ENCODE measurements at regions not wholly inside any gene's neighbourhood (a gene's known extent, or its start where the extent isn't known, plus 50 kb on each side); places are given as distances from the start of the nearest gene placed in this dataset.
"Not testable (repeated sequence)": the region's sequence is repeated elsewhere in the genome, so short reads cannot be mapped to it uniquely, and the experiment has no call there.

DNA sequence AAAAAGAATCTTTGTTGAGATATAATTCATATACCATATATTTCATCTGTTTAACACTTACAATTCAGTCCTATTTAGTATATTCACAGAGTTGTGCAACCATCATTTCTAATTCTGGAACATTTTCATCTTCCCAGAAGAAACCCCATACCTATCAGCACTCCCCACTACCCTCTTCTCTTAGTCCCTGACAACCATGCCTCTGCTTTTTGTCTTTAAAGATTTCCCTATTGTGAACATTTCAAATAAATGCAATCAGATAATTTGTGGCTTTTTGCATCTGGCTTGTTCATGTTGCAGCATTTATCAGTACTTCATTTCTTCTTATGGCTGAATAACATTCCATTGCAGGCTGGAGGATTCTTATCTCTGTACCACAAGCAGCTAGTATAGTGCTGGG, 305.9 kb upstream of the MEX3C start:
- peaks cover 0 to 3% of the 10 kb centered on the region in 2 experiments for H3K9me3 ChIP-seq (ENCODE audit: control insufficient read depth in 1 of 2, insufficient read depth in 1 of 2, low read length in 2 of 2)
- intact Hi-C loops (cut with DNase I, micrococcal nuclease) = loop anchor here in 1 of 2 experiments (5.0 kb wide), 1 partner anchor 49 kb away; no protein-coding TSS in a partner anchor
- Mint-ChIP-seq H3K27ac (no peak overlapping the region), H3K4me3 (no peak overlapping the region), H3K4me1 (ENCODE audit: low read depth) (no peaks in the 10 kb centered on the region), H3K27me3 (peaks cover 6% of the 10 kb centered on the region), H3K36me3 (ENCODE audit: low read depth) (no peaks in the 10 kb centered on the region), H3K9me3 (peaks cover 4% of the 10 kb centered on the region)
- TF ChIP-seq, protein P1, sequence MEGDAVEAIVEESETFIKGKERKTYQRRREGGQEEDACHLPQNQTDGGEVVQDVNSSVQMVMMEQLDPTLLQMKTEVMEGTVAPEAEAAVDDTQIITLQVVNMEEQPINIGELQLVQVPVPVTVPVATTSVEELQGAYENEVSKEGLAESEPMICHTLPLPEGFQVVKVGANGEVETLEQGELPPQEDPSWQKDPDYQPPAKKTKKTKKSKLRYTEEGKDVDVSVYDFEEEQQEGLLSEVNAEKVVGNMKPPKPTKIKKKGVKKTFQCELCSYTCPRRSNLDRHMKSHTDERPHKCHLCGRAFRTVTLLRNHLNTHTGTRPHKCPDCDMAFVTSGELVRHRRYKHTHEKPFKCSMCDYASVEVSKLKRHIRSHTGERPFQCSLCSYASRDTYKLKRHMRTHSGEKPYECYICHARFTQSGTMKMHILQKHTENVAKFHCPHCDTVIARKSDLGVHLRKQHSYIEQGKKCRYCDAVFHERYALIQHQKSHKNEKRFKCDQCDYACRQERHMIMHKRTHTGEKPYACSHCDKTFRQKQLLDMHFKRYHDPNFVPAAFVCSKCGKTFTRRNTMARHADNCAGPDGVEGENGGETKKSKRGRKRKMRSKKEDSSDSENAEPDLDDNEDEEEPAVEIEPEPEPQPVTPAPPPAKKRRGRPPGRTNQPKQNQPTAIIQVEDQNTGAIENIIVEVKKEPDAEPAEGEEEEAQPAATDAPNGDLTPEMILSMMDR (IDR thresholded peaks at IDR 0.05) = no peak
- H3K36me3 ChIP-seq (ENCODE audit: insufficient read depth, low read length) = no peaks in the 10 kb centered on the region
- no peak for DNase-seq
- ChIA-PET POLR2A (no interaction called here), CTCF (no interaction called here)
- no peak overlapping the region for H3K27ac ChIP-seq (ENCODE audit: low read depth in 1 of 2, low read length in 2 of 2)
- H3K27me3 ChIP-seq (ENCODE audit: control insufficient read depth in 1 of 2, insufficient read depth in 2 of 2, low read length in 2 of 2) = no peaks in the 10 kb centered on the region
- H3K4me1 ChIP-seq (ENCODE audit: insufficient read depth, low read length) = no peaks in the 10 kb centered on the region
- ATAC-seq (ENCODE audit: poor library complexity) = no peak
- no peak overlapping the region for H3K4me3 ChIP-seq (ENCODE audit: low read length)

DNA sequence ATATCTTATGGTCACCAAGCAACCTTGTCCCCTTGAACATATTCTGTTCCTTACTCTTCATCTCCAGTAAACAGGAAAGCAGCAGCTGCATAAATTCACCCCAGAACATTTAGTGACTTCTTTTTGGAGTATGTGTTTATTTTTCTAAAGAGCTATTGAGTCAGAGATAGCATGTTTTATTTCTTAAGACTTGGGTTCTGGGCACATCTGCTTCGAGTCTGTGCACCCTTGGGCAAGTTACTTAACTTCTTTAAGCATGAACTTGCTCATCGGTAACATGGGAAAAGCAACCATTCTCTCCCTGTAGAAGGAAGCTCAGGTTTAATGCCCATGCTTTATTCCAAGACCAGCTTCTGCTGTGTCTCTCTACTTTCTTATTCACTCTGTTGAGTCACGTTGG, 309.3 kb upstream of the MEX3C start:
- no peak overlapping the region for H3K4me3 ChIP-seq (ENCODE audit: low read length)
- POLR2A ChIA-PET = no interaction called here
- H3K27ac ChIP-seq (ENCODE audit: low read depth in 1 of 2, low read length in 2 of 2) = no peak overlapping the region
- Mint-ChIP-seq H3K36me3 (ENCODE audit: low read depth) (no peaks in the 10 kb centered on the region), H3K27me3 (no peaks in the 10 kb centered on the region), H3K27ac (no peak overlapping the region), H3K9me3 (peaks cover 4% of the 10 kb centered on the region), H3K4me3 (no peak overlapping the region), H3K4me1 (ENCODE audit: low read depth) (no peaks in the 10 kb centered on the region)
- no peaks in the 10 kb centered on the region for H3K36me3 ChIP-seq (ENCODE audit: insufficient read depth, low read length)
- H3K9me3 ChIP-seq (ENCODE audit: control insufficient read depth in 1 of 2, insufficient read depth in 1 of 2, low read length in 2 of 2) = peaks cover 0 to 3% of the 10 kb centered on the region in 2 experiments
- ATAC-seq (ENCODE audit: poor library complexity) (no peak), DNase-seq (no peak)
- no peaks in the 10 kb centered on the region for H3K4me1 ChIP-seq (ENCODE audit: insufficient read depth, low read length)
- intact Hi-C loops (cut with DNase I, micrococcal nuclease) = no loop called here
- TF ChIP-seq, protein P1 (IDR thresholded peaks at IDR 0.05) = no peak
- CTCF ChIA-PET = no interaction called here
- H3K27me3 ChIP-seq (ENCODE audit: control insufficient read depth in 1 of 2, insufficient read depth in 2 of 2, low read length in 2 of 2) = no peaks in the 10 kb centered on the region

DNA sequence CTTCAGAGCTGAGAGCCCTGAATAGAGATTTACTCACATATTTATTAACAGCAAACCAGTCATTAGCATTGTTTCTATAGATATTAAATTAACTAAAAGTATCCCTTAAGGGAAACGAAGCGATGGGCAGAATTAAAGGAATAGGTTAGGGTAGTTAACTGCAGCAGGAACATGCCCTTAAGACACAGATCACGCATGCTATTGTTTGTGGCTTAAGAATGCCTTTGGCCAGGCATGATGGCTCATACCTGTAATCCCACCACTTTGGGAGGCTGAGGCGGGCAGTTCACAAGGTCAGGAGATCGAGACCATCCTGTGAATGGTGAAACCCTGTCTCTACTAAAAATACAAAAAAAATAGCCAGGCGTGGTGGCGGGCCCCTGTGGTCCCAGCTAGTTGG, 310.9 kb upstream of the MEX3C start:
- H3K9me3 ChIP-seq (ENCODE audit: control insufficient read depth in 1 of 2, insufficient read depth in 1 of 2, low read length in 2 of 2); CTCF ChIA-PET; H3K27ac ChIP-seq (ENCODE audit: low read depth in 1 of 2, low read length in 2 of 2); H3K9me3 Mint-ChIP-seq; ATAC-seq (ENCODE audit: poor library complexity); H3K27me3 ChIP-seq (ENCODE audit: control insufficient read depth in 1 of 2, insufficient read depth in 2 of 2, low read length in 2 of 2); H3K36me3 Mint-ChIP-seq (ENCODE audit: low read depth); H3K4me1 Mint-ChIP-seq (ENCODE audit: low read depth); H3K27ac Mint-ChIP-seq; POLR2A ChIA-PET; H3K36me3 ChIP-seq (ENCODE audit: insufficient read depth, low read length); H3K4me3 ChIP-seq (ENCODE audit: low read length); intact Hi-C loops (cut with DNase I, micrococcal nuclease); H3K27me3 Mint-ChIP-seq; DNase-seq; H3K4me1 ChIP-seq (ENCODE audit: insufficient read depth, low read length); H3K4me3 Mint-ChIP-seq: not testable (repeated sequence)

DNA sequence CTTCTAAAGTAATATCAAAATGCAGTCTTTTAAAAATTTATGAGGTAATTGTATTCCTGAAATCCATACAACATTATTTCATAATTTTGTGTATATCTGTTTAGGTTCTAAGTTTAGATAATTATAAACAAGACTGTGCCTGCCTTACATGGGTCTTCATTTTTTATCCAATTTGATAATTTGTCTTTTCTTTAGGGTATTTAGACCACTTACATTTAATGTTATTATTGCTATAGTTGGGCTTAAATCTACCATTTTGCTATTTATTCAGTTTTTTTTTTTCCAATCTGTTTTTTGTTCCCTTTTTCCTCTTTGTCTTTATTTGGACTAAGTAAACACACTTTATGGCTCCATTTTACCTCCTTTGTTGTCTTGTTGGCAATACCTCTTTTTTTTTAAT, 312.5 kb upstream of the MEX3C start:
- POLR2A ChIA-PET = no interaction called here

More for the DNA sequence above, 312.5 kb upstream of the MEX3C start:
- Mint-ChIP-seq H3K36me3 (ENCODE audit: low read depth) (no peaks in the 10 kb centered on the region), H3K4me1 (ENCODE audit: low read depth) (no peaks in the 10 kb centered on the region), H3K27ac (no peak overlapping the region), H3K27me3 (peaks cover 5% of the 10 kb centered on the region), H3K4me3 (no peak overlapping the region), H3K9me3 (peaks cover 4% of the 10 kb centered on the region)
- intact Hi-C loops (cut with DNase I, micrococcal nuclease) = no loop called here
- no peaks in the 10 kb centered on the region for H3K36me3 ChIP-seq (ENCODE audit: insufficient read depth, low read length)
- H3K9me3 ChIP-seq (ENCODE audit: control insufficient read depth in 1 of 2, insufficient read depth in 1 of 2, low read length in 2 of 2) = peaks cover 0 to 3% of the 10 kb centered on the region in 2 experiments
- no peaks in the 10 kb centered on the region for H3K4me1 ChIP-seq (ENCODE audit: insufficient read depth, low read length)
- H3K27ac ChIP-seq (ENCODE audit: low read depth in 1 of 2, low read length in 2 of 2) = no peak overlapping the region
- H3K27me3 ChIP-seq (ENCODE audit: control insufficient read depth in 1 of 2, insufficient read depth in 2 of 2, low read length in 2 of 2) = no peaks in the 10 kb centered on the region
- no peak for ATAC-seq (ENCODE audit: poor library complexity)
- CTCF ChIA-PET = interaction anchor here (1.4 kb wide), 1 partner anchor 15 kb away, joined by 3 read pairs; no protein-coding TSS in a partner anchor
- no peak overlapping the region for H3K4me3 ChIP-seq (ENCODE audit: low read length)
- TF ChIP-seq, protein P1 (IDR thresholded peaks at IDR 0.05) = no peak
- no peak for DNase-seq

All from CD4-positive, alpha-beta T cell (primary cell).